ENCODE measurements at regions not wholly inside any gene's neighbourhood (a gene's known extent, or its start where the extent isn't known, plus 50 kb on each side); places are given as distances from the start of the nearest gene placed in this dataset.
A peak's percentile ranks its signal among the peaks of the same experiment; 100 is the strongest.
"Not testable (repeated sequence)": the region's sequence is repeated elsewhere in the genome, so short reads cannot be mapped to it uniquely, and the experiment has no call there.

DNA sequence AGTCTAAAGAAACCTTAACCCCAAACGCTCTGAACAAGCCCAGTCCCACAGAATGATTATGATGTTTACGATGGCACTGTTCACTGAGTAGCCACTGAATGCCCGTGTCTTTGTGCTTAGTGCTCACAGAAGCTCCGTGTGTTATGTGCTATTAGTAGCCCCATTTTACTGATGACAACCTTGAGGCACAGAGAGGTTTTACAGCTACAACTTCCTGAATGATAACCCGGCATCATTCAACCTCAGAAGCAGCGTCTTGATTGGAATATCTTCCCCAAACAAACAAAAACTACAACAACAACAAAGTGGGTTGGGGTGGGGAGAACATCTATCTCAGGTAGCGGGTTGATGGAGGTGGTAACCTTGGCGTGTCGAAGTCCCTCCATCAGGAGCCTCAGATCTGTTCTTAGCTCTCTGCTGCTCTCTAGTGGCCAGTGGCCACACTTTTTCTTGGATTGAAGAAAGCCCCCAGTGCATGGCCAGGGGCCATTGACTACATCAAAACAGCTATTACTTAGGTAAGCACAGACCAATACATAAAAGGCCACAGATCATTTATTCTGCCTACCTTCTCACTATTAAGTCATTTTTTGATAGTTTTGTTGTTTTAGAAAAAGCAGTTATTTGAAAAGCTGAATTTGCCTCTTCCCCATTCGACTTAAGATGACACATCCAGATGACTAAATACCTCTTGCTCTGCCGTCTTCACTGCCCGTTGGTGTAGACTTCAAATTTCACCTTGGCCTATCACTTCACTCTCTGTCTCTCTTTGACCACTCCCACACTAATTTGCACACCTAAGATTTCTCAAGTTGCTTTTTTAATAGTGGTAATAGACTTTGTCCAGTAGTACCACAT is 376.9 kb downstream of the GALC start:
- H3K9me3 ChIP-seq, result peaks cover 0 to 2% (median 0%) of the 10 kb centered on the region in 3 donors
- no peaks in the 10 kb centered on the region for H3K36me3 ChIP-seq (replicated peaks in 1 of 2; ENCODE audit: insufficient read depth in 1 of 2, low read depth in 2 of 2)
- H3K4me3 ChIP-seq, result no peak overlapping the region
- 24 to 33% methylated on average over 12 of the region's 12 CpGs for WGBS, 2 donors
- H3K4me1 ChIP-seq, result no peaks in the 10 kb centered on the region
- TF ChIP-seq, protein P1, sequence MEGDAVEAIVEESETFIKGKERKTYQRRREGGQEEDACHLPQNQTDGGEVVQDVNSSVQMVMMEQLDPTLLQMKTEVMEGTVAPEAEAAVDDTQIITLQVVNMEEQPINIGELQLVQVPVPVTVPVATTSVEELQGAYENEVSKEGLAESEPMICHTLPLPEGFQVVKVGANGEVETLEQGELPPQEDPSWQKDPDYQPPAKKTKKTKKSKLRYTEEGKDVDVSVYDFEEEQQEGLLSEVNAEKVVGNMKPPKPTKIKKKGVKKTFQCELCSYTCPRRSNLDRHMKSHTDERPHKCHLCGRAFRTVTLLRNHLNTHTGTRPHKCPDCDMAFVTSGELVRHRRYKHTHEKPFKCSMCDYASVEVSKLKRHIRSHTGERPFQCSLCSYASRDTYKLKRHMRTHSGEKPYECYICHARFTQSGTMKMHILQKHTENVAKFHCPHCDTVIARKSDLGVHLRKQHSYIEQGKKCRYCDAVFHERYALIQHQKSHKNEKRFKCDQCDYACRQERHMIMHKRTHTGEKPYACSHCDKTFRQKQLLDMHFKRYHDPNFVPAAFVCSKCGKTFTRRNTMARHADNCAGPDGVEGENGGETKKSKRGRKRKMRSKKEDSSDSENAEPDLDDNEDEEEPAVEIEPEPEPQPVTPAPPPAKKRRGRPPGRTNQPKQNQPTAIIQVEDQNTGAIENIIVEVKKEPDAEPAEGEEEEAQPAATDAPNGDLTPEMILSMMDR (IDR thresholded peaks at IDR 0.05), result peak; percentile 44 to 79 (median 69)
- TF ChIP-seq POLR2A (IDR thresholded peaks at IDR 0.05), result no peak
- intact Hi-C loops (cut with DNase I), result no loop called here
- no peaks in the 10 kb centered on the region for H3K27me3 ChIP-seq
- no peak overlapping the region for H3K27ac ChIP-seq
- DNase-seq (peak; percentile 63 to 78 (median 67)), ATAC-seq (peak; percentile 75)

DNA sequence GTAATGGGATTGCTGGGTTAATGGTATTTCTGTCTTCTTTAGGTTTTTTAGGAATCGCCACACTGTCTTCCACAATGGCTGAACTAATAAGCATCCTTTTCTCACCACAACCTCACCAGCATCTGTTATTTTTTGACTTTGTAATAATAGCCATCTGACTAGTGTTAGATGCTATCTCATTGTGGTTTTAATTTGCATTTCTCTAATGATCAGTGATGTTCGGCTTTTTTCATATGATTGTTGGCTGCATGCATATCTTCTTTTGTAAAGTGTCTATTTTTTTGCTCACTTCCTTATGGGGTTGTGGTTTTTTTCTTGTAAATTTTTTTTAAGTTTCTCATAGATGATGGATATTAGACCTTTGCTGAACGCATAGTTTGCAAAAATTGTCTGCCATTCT is 377.9 kb downstream of the GALC start:
- no peak for ATAC-seq
- 57 to 71% methylated on average over 3 of the region's 3 CpGs for WGBS, 2 donors

DNA sequence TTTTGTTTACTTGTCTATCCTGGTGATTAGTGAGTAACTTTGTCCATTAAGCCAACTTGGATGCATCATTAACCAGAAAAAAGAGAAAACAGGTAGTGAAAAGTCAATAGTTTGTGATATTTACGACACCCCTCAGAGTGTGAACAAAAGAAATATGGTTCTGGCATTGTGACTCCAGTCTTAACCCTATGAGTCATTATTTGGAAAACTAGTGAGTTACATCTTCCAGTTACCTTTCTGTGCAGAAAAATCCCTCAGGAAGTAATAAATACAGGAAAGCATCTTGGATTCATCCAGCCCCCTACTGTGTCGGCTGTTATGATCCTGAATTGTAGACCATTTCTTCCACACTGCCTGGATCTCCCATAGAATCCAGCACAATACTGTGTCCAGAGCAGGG is 379.1 kb downstream of the GALC start:
- H3K27me3 ChIP-seq, result no peaks in the 10 kb centered on the region
- H3K4me3 ChIP-seq, result no peak overlapping the region
- no peak for TF ChIP-seq POLR2A (IDR thresholded peaks at IDR 0.05)
- TF ChIP-seq, protein P1 (IDR thresholded peaks at IDR 0.05), result no peak
- no peak overlapping the region for H3K27ac ChIP-seq
- ATAC-seq, result no peak
- 60 to 62% methylated on average over 2 of the region's 2 CpGs for WGBS, 2 donors
- H3K9me3 ChIP-seq, result no peaks in the 10 kb centered on the region
- intact Hi-C loops (cut with DNase I), result no loop called here
- no peak for DNase-seq
- H3K4me1 ChIP-seq, result no peaks in the 10 kb centered on the region
- H3K36me3 ChIP-seq (replicated peaks in 1 of 2; ENCODE audit: insufficient read depth in 1 of 2, low read depth in 2 of 2), result no peaks in the 10 kb centered on the region

More for the DNA sequence above, 377.9 kb downstream of the GALC start:
- H3K4me3 ChIP-seq, result no peak overlapping the region
- TF ChIP-seq, protein P1 (IDR thresholded peaks at IDR 0.05), result no peak
- TF ChIP-seq POLR2A (IDR thresholded peaks at IDR 0.05), result no peak
- H3K9me3 ChIP-seq, result no peaks in the 10 kb centered on the region
- H3K27ac ChIP-seq, result no peak overlapping the region
- H3K27me3 ChIP-seq, result no peaks in the 10 kb centered on the region
- no peak for DNase-seq
- no peaks in the 10 kb centered on the region for H3K4me1 ChIP-seq
- intact Hi-C loops (cut with DNase I), result no loop called here
- H3K36me3 ChIP-seq (replicated peaks in 1 of 2; ENCODE audit: insufficient read depth in 1 of 2, low read depth in 2 of 2), result no peaks in the 10 kb centered on the region

DNA sequence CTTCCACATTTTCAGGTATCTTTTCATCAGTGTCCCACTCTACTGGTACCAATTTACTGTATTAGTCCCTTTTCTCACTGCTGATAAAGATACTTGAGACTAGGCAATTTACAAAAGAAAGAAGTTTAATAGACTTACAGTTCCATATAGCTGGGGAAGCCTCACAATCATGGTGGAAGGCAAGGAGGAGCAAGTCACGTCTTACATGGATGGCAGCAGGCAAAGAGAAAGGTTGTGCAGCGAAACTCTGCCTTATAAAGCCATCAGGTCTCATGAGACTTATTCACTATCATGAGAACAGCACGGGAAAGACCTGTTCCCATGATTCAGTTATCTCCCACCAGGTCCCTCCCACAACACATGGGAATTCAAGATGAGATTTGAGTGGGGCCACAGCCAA is 385.9 kb downstream of the GALC start:
- 84 to 88% methylated on average over 3 of the region's 3 CpGs for WGBS, 2 donors
- H3K9me3 ChIP-seq; DNase-seq; intact Hi-C loops (cut with DNase I); ATAC-seq; H3K36me3 ChIP-seq (replicated peaks in 1 of 2; ENCODE audit: insufficient read depth in 1 of 2, low read depth in 2 of 2); H3K4me1 ChIP-seq; H3K27me3 ChIP-seq; H3K27ac ChIP-seq; H3K4me3 ChIP-seq: not testable (repeated sequence)

DNA sequence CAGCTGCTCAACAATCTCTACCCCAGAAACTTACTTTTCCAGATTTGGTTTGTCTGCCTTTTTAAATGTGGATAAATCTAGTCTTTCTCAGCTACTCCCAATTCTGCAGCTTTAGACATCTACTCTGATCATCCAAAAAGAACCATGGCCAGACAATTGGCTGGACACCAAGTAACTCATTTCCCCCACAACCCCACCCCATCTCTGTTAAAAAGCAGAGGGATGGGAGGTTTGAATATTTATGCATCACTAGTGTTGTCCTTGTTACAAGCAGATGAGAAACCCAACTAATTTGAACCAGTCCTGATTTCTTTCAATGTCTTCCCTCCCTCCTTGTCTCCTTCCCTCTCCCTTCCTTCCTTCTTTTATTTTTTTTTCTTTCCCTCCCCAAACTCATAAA is 391.9 kb downstream of the GALC start:
- intact Hi-C loops (cut with DNase I), result no loop called here

More for the DNA sequence above, 391.9 kb downstream of the GALC start:
- DNase-seq (no peak), ATAC-seq (no peak)
- TF ChIP-seq, protein P1 (IDR thresholded peaks at IDR 0.05), result no peak
- no peak for TF ChIP-seq POLR2A (IDR thresholded peaks at IDR 0.05)
- no peaks in the 10 kb centered on the region for H3K36me3 ChIP-seq (replicated peaks in 1 of 2; ENCODE audit: insufficient read depth in 1 of 2, low read depth in 2 of 2)
- H3K9me3 ChIP-seq, result peaks cover 0 to 2% (median 0%) of the 10 kb centered on the region in 3 donors
- no peaks in the 10 kb centered on the region for H3K27me3 ChIP-seq
- no peak overlapping the region for H3K27ac ChIP-seq
- no peak overlapping the region for H3K4me3 ChIP-seq
- H3K4me1 ChIP-seq, result no peaks in the 10 kb centered on the region

All from body of pancreas (tissue), 4 donors.